GM11168 (cell line): ENCODE measurements at regions not wholly inside any gene's neighbourhood (a gene's known extent, or its start where the extent isn't known, plus 50 kb on each side); places are given as distances from the start of the nearest gene placed in this dataset.
"Not testable (repeated sequence)": the region's sequence is repeated elsewhere in the genome, so short reads cannot be mapped to it uniquely, and the experiment has no call there.

Source experiments
- in situ Hi-C: fragments of 300-500 bp; cut with MboI; formaldehyde crosslinking; loops from one replicate; pipeline ENCODE4 v1.12.0; 2022; ENCODE audit warnings: low sequenced_read_pairs; ENCODE audit not compliant: unreplicated experiment

GRCh38 chr6:14417377-14417776 is 299.8 kb downstream of the CD83 start:
- in situ Hi-C loops, result no loop called here

GRCh38 chr6:14419224-14419623 is 301.7 kb downstream of the CD83 start:
- in situ Hi-C loops, result not testable (repeated sequence)

GRCh38 chr6:14422061-14422460 is 304.5 kb downstream of the CD83 start:
- in situ Hi-C loops, result no loop called here

GRCh38 chr6:14422917-14423316 is 305.3 kb downstream of the CD83 start:
- in situ Hi-C loops, result no loop called here

GRCh38 chr6:14423330-14423729 is 305.8 kb downstream of the CD83 start:
- in situ Hi-C loops, result no loop called here

GRCh38 chr6:14423955-14424354 is 306.4 kb downstream of the CD83 start:
- in situ Hi-C loops, result no loop called here

- in situ Hi-C loops, result no loop called here
Measured at GRCh38 chr6:14425805-14426204, 308.2 kb downstream of the CD83 start.

GRCh38 chr6:14426281-14426680 is 308.7 kb downstream of the CD83 start:
- in situ Hi-C loops, result no loop called here

- in situ Hi-C loops, result no loop called here
Measured at GRCh38 chr6:14428269-14428668, 310.7 kb downstream of the CD83 start.

- in situ Hi-C loops, result no loop called here
Measured at GRCh38 chr6:14429396-14429795, 311.8 kb downstream of the CD83 start.

- in situ Hi-C loops, result no loop called here
Measured at GRCh38 chr6:14430218-14430617, 312.6 kb downstream of the CD83 start.

- in situ Hi-C loops, result no loop called here
Measured at GRCh38 chr6:14431385-14432330, 314.1 kb downstream of the CD83 start.

GRCh38 chr6:14434916-14435690 is 317.5 kb downstream of the CD83 start:
- in situ Hi-C loops, result no loop called here

- in situ Hi-C loops, result no loop called here
Measured at GRCh38 chr6:14436592-14437132, 319.1 kb downstream of the CD83 start.

- in situ Hi-C loops, result no loop called here
Measured at GRCh38 chr6:14439419-14439818, 321.8 kb downstream of the CD83 start.

- in situ Hi-C loops, result no loop called here
Measured at GRCh38 chr6:14440215-14440910, 322.8 kb downstream of the CD83 start.

- in situ Hi-C loops, result no loop called here
Measured at GRCh38 chr6:14440940-14441781, 323.6 kb downstream of the CD83 start.

GRCh38 chr6:14442242-14442641 is 324.7 kb downstream of the CD83 start:
- in situ Hi-C loops, result no loop called here

GRCh38 chr6:14443629-14444268 is 326.2 kb downstream of the CD83 start:
- in situ Hi-C loops, result no loop called here
